A549 (cell line): ENCODE measurements at regions not wholly inside any gene's neighbourhood (a gene's known extent, or its start where the extent isn't known, plus 50 kb on each side); places are given as distances from the start of the nearest gene placed in this dataset.

Source experiments
- CHD4 ChIP-seq: fragments of 200-600 bp; sonication (generic); IDR thresholded peaks from 2 replicates; pipeline ENCODE4 v1.6.1; 2016; ENCODE audit warnings: antibody characterized with exemption, mild to moderate bottlenecking, borderline replicate concordance
- CTCF ChIP-seq: fragments of >200 bp; sonication (Bioruptor Twin); formaldehyde crosslinking; IDR thresholded peaks from 3 replicates; pipeline ENCODE4 v1.5.1; 2016
- POLR2A ChIP-seq: IDR thresholded peaks from 2 replicates; pipeline ENCODE4 v1.6.1; 2012; ENCODE audit warnings: mild to moderate bottlenecking, low read length
- TFCP2L1 ChIP-seq: fragments of 250-450 bp; sonication (Bioruptor Pico); IDR thresholded peaks from 2 replicates; pipeline ENCODE4 v1.5.0; 2021; ENCODE audit warnings: mild to moderate bottlenecking
- TF ChIP-seq, protein P1 (sequence below): IDR thresholded peaks from 2 replicates; pipeline ENCODE4 v1.6.1; 2012

- TF ChIP-seq CTCF, result no peak
- TF ChIP-seq POLR2A, result no peak
- no peak for TF ChIP-seq CHD4
- TF ChIP-seq, protein P1, sequence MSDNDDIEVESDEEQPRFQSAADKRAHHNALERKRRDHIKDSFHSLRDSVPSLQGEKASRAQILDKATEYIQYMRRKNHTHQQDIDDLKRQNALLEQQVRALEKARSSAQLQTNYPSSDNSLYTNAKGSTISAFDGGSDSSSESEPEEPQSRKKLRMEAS, result no peak
- no peak for TF ChIP-seq TFCP2L1 (CRISPR knock-in tag)
Observed at GRCh38 chr5:38048400-38048799, 208.6 kb upstream of the GDNF start.
